GM19324 (cell line): ENCODE measurements at regions not wholly inside any gene's neighbourhood (a gene's known extent, or its start where the extent isn't known, plus 50 kb on each side); places are given as distances from the start of the nearest gene placed in this dataset.
"Not testable (repeated sequence)": the region's sequence is repeated elsewhere in the genome, so short reads cannot be mapped to it uniquely, and the experiment has no call there.

Experiments used
- ATAC-seq: cut with Tn5 transposase; IDR thresholded peaks from one replicate; pipeline ENCODE4 v1.9.1; 2021; ENCODE audit warnings: mild to moderate bottlenecking, moderate library complexity; ENCODE audit not compliant: unreplicated experiment, low FRiP score

- no peak for ATAC-seq
Observed at GRCh38 chr4:111018216-111018615, 395.3 kb upstream of the PITX2 start.

- no peak for ATAC-seq
Observed at GRCh38 chr4:111020476-111020875, 397.6 kb upstream of the PITX2 start.

GRCh38 chr4:111020961-111021360 lies 398.1 kb upstream of the PITX2 start:
- ATAC-seq = no peak

DNA sequence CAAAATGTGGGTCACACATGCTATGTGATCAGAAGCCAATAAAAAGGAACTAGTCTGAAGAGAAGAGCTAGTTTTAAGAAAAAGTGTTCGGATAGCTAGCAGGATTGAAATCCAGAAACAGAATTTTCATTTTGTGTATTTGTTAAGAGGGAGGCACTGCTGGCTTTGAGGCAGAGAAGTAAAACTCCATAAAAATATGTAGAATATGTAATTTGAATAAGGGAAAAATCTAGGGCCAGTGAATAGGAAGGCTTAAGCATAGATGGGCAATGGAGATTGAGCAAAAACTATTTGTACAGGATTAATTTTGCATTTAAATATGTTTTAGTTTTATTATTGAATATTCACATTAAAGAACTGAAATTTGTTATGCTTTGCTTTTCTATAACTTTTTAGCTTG lies 399.9 kb upstream of the PITX2 start:
- ATAC-seq = no peak

DNA sequence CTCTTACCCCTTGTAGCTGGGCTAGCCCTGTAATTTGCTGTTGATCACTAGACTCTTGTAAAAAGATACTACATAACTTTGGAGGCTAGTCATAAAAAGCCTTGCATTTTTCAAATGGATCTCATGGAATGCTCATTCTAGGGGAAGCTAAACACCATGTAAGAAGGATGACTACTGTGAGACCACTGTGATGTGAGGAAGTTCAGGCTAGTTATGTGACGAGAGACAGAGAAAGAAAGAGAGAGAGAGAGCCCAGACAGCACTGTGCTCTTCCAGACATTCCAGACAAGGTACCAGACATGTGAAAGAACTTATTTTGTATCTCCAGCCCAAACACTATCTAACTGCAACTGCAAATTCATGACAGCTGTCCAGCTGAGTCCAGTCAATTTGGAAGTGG lies 404.6 kb upstream of the PITX2 start:
- ATAC-seq = no peak

GRCh38 chr4:111028795-111029194 lies 405.9 kb upstream of the PITX2 start:
- no peak for ATAC-seq

- no peak for ATAC-seq
Observed at GRCh38 chr4:111031001-111031579, 408.2 kb upstream of the PITX2 start.

DNA sequence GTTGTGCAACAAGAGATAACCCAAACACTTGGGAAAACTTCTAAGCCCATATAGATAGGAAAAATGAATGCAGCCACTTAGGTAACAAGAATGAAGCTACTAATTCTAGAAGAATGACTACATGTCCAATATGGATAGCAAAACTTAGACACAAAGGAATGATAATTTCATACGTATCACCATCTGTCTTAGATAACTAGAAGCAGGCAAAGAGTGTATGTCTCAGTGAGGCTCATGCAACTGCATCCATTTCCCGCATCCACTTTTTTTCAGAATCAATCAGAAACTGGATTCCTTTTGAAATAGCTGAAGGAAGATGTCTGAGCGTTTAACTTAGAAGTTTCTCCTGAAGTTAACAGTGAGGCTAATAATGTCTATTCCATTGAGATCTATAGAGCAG lies 408.7 kb upstream of the PITX2 start:
- no peak for ATAC-seq

GRCh38 chr4:111037591-111038360 lies 414.9 kb upstream of the PITX2 start:
- no peak for ATAC-seq

DNA sequence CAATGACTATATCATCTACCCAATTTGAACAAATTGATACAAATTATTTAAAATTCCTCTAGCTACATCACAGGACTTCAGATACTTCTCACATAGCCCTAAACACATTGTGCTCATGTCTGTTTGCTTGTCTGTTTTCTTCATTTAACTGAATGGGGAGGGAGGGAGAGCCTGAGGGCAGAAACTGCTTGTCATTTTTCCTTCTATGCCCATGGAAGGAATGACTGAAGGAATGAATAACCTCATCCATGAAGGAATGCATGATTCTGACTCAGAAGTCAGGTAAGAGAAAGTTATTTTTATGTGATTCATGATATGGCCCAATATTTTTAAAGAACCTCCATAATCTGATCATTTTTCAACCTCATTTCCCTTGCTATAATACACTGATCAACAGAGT lies 418.0 kb upstream of the PITX2 start:
- no peak for ATAC-seq

DNA sequence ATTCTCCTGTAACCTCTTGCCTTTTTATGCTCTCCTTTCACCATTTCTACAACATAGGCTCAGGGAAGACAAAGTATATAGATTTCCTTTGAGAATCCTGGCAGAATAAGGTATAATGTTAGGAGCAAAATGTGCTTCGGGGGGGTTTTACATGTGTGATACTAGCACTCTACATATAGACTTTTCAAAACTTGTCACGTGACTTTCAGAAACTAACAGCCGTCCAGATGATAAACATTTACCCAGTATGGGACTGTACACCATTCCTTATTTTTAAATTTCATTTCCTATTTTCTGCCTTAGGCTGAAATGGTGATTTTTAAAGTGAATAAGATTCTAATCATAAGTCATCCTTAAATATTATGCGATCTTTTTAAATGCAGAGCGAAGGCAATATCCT lies 420.4 kb upstream of the PITX2 start:
- no peak for ATAC-seq

GRCh38 chr4:111045992-111046391 lies 423.1 kb upstream of the PITX2 start:
- no peak for ATAC-seq

DNA sequence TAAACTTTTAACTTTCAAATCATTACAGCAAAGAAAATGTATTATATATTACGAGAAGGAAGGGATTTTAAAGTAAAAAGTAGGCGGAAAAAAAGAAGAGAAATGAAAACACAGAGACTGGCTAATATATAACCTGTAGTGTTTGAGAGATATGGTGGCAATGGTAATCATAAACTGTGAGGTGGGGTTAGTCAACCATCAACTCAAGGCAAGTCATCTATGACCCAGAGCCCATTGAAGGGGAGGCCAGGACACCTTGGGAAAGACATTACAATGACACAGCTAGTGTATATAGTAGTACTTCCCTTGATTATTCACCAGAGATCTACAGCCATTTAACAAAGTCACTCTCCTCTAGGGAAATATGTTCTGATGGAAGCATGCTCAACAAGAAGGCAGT lies 423.9 kb upstream of the PITX2 start:
- ATAC-seq = no peak

GRCh38 chr4:111048316-111048715 lies 425.4 kb upstream of the PITX2 start:
- no peak for ATAC-seq

GRCh38 chr4:111064342-111064993 lies 441.6 kb upstream of the PITX2 start:
- ATAC-seq = no peak

DNA sequence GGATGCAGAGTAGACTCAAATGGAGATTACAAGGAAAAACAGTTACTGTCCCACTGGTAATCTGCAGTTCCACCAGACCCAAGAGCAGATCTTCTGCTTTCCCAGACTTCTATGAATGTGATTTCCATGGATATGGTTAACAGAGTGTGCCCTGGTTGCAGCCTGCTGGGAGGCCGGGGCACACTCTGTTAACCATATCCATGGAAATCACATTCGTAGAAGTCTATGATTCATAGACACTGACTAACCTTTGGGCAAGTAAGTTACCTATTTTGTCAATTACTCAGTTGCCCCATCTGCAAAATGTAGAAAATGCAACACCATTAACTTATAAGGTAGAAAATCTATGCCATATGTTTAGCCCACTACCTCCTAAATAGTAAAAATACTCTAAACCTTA lies 443.1 kb upstream of the PITX2 start:
- ATAC-seq = no peak

DNA sequence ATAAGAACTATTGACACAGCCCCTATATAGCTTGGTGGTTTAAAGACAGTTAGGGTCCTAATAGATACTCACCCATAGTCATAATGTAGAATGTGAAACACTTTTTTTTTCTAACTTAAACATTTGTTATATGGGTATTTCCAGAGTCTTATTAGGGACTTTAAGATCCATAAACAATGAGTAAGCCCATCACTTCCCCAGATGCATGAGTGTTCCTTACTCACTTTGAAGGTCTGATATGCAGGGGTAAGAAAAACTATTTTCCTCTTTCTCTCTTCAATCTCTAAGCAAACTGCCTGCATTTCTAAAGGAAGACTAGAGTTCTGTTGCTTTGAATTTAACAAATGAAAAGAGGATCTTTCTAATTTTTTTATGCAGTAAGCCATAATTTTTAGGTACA lies 443.6 kb upstream of the PITX2 start:
- ATAC-seq = no peak

DNA sequence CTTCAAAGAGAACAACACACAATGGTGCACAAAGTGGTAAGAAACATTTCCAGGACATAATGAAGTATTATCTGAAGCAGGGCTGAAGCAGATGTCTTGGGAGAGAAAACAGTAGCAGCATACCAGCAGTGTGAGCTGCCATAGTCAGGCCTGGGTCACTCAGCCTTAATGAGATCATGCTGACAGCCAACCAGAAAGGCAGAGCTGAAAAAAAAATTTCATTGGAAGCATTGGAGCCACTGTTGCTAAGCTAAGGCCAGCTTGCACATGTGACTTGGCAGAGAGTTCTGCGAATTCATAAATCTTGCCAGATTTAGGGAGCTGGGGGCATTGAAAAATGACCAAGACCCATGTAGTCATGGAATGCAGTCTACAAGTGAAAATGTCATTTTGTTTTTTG lies 444.0 kb upstream of the PITX2 start:
- no peak for ATAC-seq

- no peak for ATAC-seq
Observed at GRCh38 chr4:111068883-111069282, 446.0 kb upstream of the PITX2 start.

- no peak for ATAC-seq
Observed at GRCh38 chr4:111070390-111070789, 447.5 kb upstream of the PITX2 start.

DNA sequence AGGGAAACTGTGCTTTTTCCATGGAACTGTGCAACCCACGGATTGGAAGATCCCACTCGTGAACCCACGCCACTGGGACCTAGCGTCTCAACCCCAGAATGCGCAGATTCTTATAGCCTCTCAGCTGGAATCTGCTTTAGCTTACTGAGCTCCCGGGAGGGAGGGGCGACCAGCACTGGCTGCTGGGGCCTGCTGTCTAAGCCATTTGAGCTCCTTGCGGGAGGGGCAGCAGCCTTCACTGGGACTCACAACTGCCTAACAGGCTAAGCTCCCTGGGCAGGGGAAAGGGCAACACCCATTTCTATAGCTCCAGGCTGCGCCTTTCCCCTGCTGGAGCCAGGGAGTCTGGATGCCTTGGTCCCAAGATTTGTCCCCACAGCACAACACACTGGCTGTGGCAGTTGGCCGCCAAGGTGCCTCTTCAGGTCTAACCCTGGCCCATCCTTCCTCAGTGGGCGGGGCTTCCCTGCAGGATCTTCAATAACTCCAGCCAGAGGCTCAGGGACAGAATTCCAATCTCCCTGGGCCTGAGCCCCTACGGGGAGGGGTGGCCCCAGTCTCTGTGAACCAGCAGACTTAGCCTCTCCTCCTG lies 451.7 kb upstream of the PITX2 start:
- no peak for ATAC-seq

- ATAC-seq = not testable (repeated sequence)
Observed at GRCh38 chr4:111076299-111076698, 453.4 kb upstream of the PITX2 start.
